Mesenchymal stem cell (in vitro differentiated cells and primary cell): ENCODE measurements at regions not wholly inside any gene's neighbourhood (a gene's known extent, or its start where the extent isn't known, plus 50 kb on each side); places are given as distances from the start of the nearest gene placed in this dataset.

Source experiments
- DNase-seq: peaks from one replicate; pipeline ENCODE4 v3.0.0-alpha.2; 2013
- H2AFZ ChIP-seq: one replicate; pipeline ENCODE4 v1.6.1; 2013; ENCODE audit warnings: low read depth, mild to moderate bottlenecking, control low read depth, inconsistent platforms, low read length, moderate library complexity
- H2AK5ac ChIP-seq: 2 replicates; pipeline ENCODE4 v1.6.1; 2013; ENCODE audit warnings: low read length, moderate library complexity, mild to moderate bottlenecking, inconsistent platforms; ENCODE audit not compliant: severe bottlenecking
- H2BK120ac ChIP-seq: one replicate; pipeline ENCODE4 v1.6.1; 2013; ENCODE audit warnings: low read depth, mild to moderate bottlenecking, inconsistent platforms, low read length, moderate library complexity
- H2BK12ac ChIP-seq, 2 experiments: one replicate each; pipeline ENCODE4 v1.6.1; 2013; ENCODE audit warnings: inconsistent platforms in 2 of 2, low read length in 2 of 2, mild to moderate bottlenecking in 2 of 2, moderate library complexity in 2 of 2, control low read depth in 1 of 2
- H2BK15ac ChIP-seq: one replicate; pipeline ENCODE4 v1.6.1; 2013; ENCODE audit warnings: mild to moderate bottlenecking, low read depth, inconsistent platforms; ENCODE audit not compliant: poor library complexity, severe bottlenecking
- H2BK5ac ChIP-seq: 2 replicates; pipeline ENCODE4 v1.6.1; 2013; ENCODE audit warnings: low read depth, mild to moderate bottlenecking, low read length, control low read depth, inconsistent platforms; ENCODE audit not compliant: poor library complexity, severe bottlenecking
- H3K14ac ChIP-seq, 2 experiments: one replicate each; pipeline ENCODE4 v1.6.1; 2013; ENCODE audit warnings: inconsistent platforms in 2 of 2, low read length in 2 of 2, control low read depth in 1 of 2, mild to moderate bottlenecking in 1 of 2, moderate library complexity in 1 of 2
- H3K18ac ChIP-seq, 2 experiments: one replicate each; pipeline ENCODE4 v1.6.1; 2013; ENCODE audit warnings: inconsistent platforms in 2 of 2, low read length in 2 of 2, control low read depth in 1 of 2, low read depth in 1 of 2, mild to moderate bottlenecking in 1 of 2
- H3K23ac ChIP-seq, 2 experiments: one replicate each; pipeline ENCODE4 v1.6.1; 2013; ENCODE audit warnings: inconsistent platforms in 2 of 2, low read length in 2 of 2, mild to moderate bottlenecking in 2 of 2, moderate library complexity in 2 of 2, control low read depth in 1 of 2
- H3K27ac ChIP-seq: 2 replicates; pipeline ENCODE4 v1.5.1; 2013; ENCODE audit warnings: mild to moderate bottlenecking, moderate library complexity, low read length, control low read depth, inconsistent platforms; ENCODE audit not compliant: poor library complexity, severe bottlenecking
- H3K27me3 ChIP-seq, 2 experiments: 2 replicates each; pipeline versions ENCODE4 v1.6.1 to v1.7.0; 2013; ENCODE audit warnings: low read length in 2 of 2, mild to moderate bottlenecking in 2 of 2, moderate library complexity in 2 of 2, control low read depth in 1 of 2, inconsistent platforms in 1 of 2; ENCODE audit not compliant: control insufficient read depth in 1 of 2, insufficient read depth in 1 of 2
- H3K36me3 ChIP-seq, 2 experiments: 2 replicates each; pipeline versions ENCODE4 v1.6.1 to v1.7.0; 2013; ENCODE audit warnings: low read length in 2 of 2, control low read depth in 1 of 2, inconsistent platforms in 1 of 2, low read depth in 1 of 2, mild to moderate bottlenecking in 1 of 2; ENCODE audit not compliant: insufficient read depth in 2 of 2, control insufficient read depth in 1 of 2
- H3K4ac ChIP-seq, 2 experiments: one replicate each; pipeline ENCODE4 v1.6.1; 2013; ENCODE audit warnings: inconsistent platforms in 2 of 2, low read length in 2 of 2, mild to moderate bottlenecking in 2 of 2, moderate library complexity in 2 of 2, control low read depth in 1 of 2, low read depth in 1 of 2
- H3K4me1 ChIP-seq: 2 replicates; pipeline ENCODE4 v1.6.1; 2013; ENCODE audit warnings: low read depth, low read length, control low read depth; ENCODE audit not compliant: control insufficient read depth, insufficient read depth
- H3K4me2 ChIP-seq: 2 replicates; pipeline ENCODE4 v1.6.1; 2013; ENCODE audit warnings: low read length, mild to moderate bottlenecking, inconsistent platforms; ENCODE audit not compliant: poor library complexity, severe bottlenecking
- H3K4me3 ChIP-seq, 2 experiments: 2 replicates each; pipeline versions ENCODE4 v1.5.1 to v1.7.0; 2013; ENCODE audit warnings: low read length in 2 of 2, mild to moderate bottlenecking in 2 of 2, control low read depth in 1 of 2, low read depth in 1 of 2; ENCODE audit not compliant: insufficient read depth in 1 of 2
- H3K79me1 ChIP-seq: replicated peaks from 2 replicates; pipeline ENCODE4 v1.6.1; 2013; ENCODE audit warnings: mild to moderate bottlenecking, control low read depth, low read length, inconsistent platforms; ENCODE audit not compliant: poor library complexity, severe bottlenecking
- H3K9ac ChIP-seq: 2 replicates; pipeline ENCODE4 v1.7.0; 2013; ENCODE audit warnings: mild to moderate bottlenecking, low read length, moderate library complexity
- H3K9me3 ChIP-seq: 2 replicates; pipeline ENCODE4 v1.7.0; 2013; ENCODE audit warnings: mild to moderate bottlenecking, low read length; ENCODE audit not compliant: control insufficient read depth
- H4K8ac ChIP-seq: one replicate; pipeline ENCODE4 v1.6.1; 2013; ENCODE audit warnings: inconsistent platforms, mild to moderate bottlenecking, low read length, moderate library complexity
- H4K91ac ChIP-seq: one replicate; pipeline ENCODE4 v1.6.1; 2013; ENCODE audit warnings: mild to moderate bottlenecking, low read length, inconsistent platforms
- WGBS: methylation state at CpG from one replicate; pipeline ENCODE4 v1.1.7; 2013; ENCODE audit warnings: mixed read lengths; 5-methylcytosine and 5-hydroxymethylcytosine counted together

GRCh38 chr14:38419579-38419978, 163.7 kb upstream of the CLEC14A start:
- Histone ChIP-seq H3K4me2 (no peak overlapping the region), H2BK120ac (no peak overlapping the region), H2AFZ (no peak overlapping the region), H3K27me3 (no peaks in the 10 kb centered on the region), H3K4me1 (no peaks in the 10 kb centered on the region), H3K4ac (no peak overlapping the region), H3K36me3 (no peaks in the 10 kb centered on the region), H4K91ac (no peak overlapping the region), H3K23ac (no peak overlapping the region), H3K4me3 (no peak overlapping the region), H3K9ac (no peak overlapping the region), H2AK5ac (no peak overlapping the region), H4K8ac (no peak overlapping the region), H3K27ac (no peak overlapping the region), H3K18ac (no peak overlapping the region), H2BK12ac (no peak overlapping the region), H2BK5ac (no peak overlapping the region), H3K9me3 (peaks cover 14% of the 10 kb centered on the region), H3K14ac (no peak overlapping the region), H2BK15ac (no peak overlapping the region), H3K79me1 (no peaks in the 10 kb centered on the region)
- DNase-seq, result no peak
- WGBS, result 88% methylated on average over 5 of the region's 5 CpGs

- Histone ChIP-seq H4K8ac (no peak overlapping the region), H2AFZ (no peak overlapping the region), H3K79me1 (no peaks in the 10 kb centered on the region), H3K27ac (no peak overlapping the region), H3K4ac (no peak overlapping the region), H2BK12ac (no peak overlapping the region), H3K23ac (no peak overlapping the region), H2AK5ac (no peak overlapping the region), H4K91ac (no peak overlapping the region), H3K4me3 (no peak overlapping the region), H2BK120ac (no peak overlapping the region), H2BK15ac (no peak overlapping the region), H3K4me2 (no peak overlapping the region), H3K9ac (no peak overlapping the region), H3K18ac (no peak overlapping the region), H3K4me1 (no peaks in the 10 kb centered on the region), H2BK5ac (no peak overlapping the region), H3K14ac (no peak overlapping the region), H3K36me3 (no peaks in the 10 kb centered on the region), H3K9me3 (no peaks in the 10 kb centered on the region), H3K27me3 (no peaks in the 10 kb centered on the region)
- no peak for DNase-seq
- 96% methylated on average over 8 of the region's 8 CpGs for WGBS
These were observed 156.8 kb upstream of the CLEC14A start for GRCh38 chr14:38412654-38413053.

DNA sequence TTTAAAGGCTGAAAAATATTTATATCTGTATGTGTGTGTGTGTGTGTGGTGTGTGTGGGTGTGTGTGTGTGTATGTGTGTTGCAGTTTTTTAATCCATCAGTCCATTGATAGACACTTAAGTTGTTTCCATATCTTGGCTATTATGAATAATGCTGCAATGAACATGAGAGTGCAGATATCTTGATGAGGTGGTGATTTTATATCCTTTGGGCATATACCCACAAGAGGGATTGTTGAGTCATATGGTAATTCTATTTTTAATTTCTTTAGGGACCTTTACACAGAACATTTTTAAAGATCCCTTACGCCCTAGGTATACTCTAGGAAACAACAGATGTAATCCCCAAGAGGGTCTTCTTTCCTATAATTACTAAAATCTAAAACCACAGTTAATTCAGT, 154.5 kb upstream of the CLEC14A start:
- no peaks in the 10 kb centered on the region for H3K36me3 ChIP-seq
- H2AFZ ChIP-seq, result no peak overlapping the region
- H2AK5ac ChIP-seq, result no peak overlapping the region
- H3K18ac ChIP-seq, result no peak overlapping the region
- H4K8ac ChIP-seq, result no peak overlapping the region
- no peak overlapping the region for H3K4me2 ChIP-seq
- no peak overlapping the region for H3K4me3 ChIP-seq
- no peak overlapping the region for H2BK5ac ChIP-seq
- H3K9ac ChIP-seq, result no peak overlapping the region
- DNase-seq, result no peak
- H2BK120ac ChIP-seq, result no peak overlapping the region
- no peaks in the 10 kb centered on the region for H3K79me1 ChIP-seq
- no peak overlapping the region for H3K4ac ChIP-seq
- H3K27me3 ChIP-seq, result no peaks in the 10 kb centered on the region
- no peaks in the 10 kb centered on the region for H3K9me3 ChIP-seq
- H3K27ac ChIP-seq, result no peak overlapping the region
- H3K4me1 ChIP-seq, result peaks cover 1% of the 10 kb centered on the region
- H3K23ac ChIP-seq, result no peak overlapping the region
- H3K14ac ChIP-seq, result no peak overlapping the region
- 86% methylated on average over 1 of the region's 1 CpG for WGBS
- H4K91ac ChIP-seq, result no peak overlapping the region
- H2BK12ac ChIP-seq, result no peak overlapping the region
- H2BK15ac ChIP-seq, result no peak overlapping the region

- no peak overlapping the region for H3K18ac ChIP-seq
- WGBS, result 100% methylated on average over 1 of the region's 2 CpGs
- H2AK5ac ChIP-seq, result no peak overlapping the region
These were observed 153.3 kb upstream of the CLEC14A start for GRCh38 chr14:38409071-38409705.

More at GRCh38 chr14:38409071-38409705, 153.3 kb upstream of the CLEC14A start:
- H3K4me2 ChIP-seq, result no peak overlapping the region
- H3K27me3 ChIP-seq, result no peaks in the 10 kb centered on the region
- no peak overlapping the region for H4K91ac ChIP-seq
- H2AFZ ChIP-seq, result no peak overlapping the region
- H4K8ac ChIP-seq, result no peak overlapping the region
- DNase-seq, result no peak
- no peaks in the 10 kb centered on the region for H3K9me3 ChIP-seq
- H3K23ac ChIP-seq, result no peak overlapping the region
- peaks cover 1% of the 10 kb centered on the region for H3K4me1 ChIP-seq
- no peak overlapping the region for H3K4ac ChIP-seq
- H2BK5ac ChIP-seq, result no peak overlapping the region
- no peak overlapping the region for H3K4me3 ChIP-seq
- no peak overlapping the region for H3K9ac ChIP-seq
- no peak overlapping the region for H3K14ac ChIP-seq
- H2BK12ac ChIP-seq, result no peak overlapping the region
- H3K27ac ChIP-seq, result no peak overlapping the region
- no peak overlapping the region for H2BK15ac ChIP-seq
- no peaks in the 10 kb centered on the region for H3K79me1 ChIP-seq
- H2BK120ac ChIP-seq, result no peak overlapping the region
- no peaks in the 10 kb centered on the region for H3K36me3 ChIP-seq
